Neural cell (in vitro differentiated cells): ENCODE measurements at regions not wholly inside any gene's neighbourhood (a gene's known extent, or its start where the extent isn't known, plus 50 kb on each side); places are given as distances from the start of the nearest gene placed in this dataset.

Experiments used
- H2AFZ ChIP-seq: fragments of 200-600, 300-800 bp; sonication (generic), shearing (Covaris generic); 2 replicates; pipeline ENCODE4 v1.6.0; 2014; ENCODE audit warnings: low read depth, mild to moderate bottlenecking, antibody characterized with exemption, low read length, moderate library complexity
- H3F3A ChIP-seq: fragments of 200-600 bp; shearing (Covaris generic); 2 replicates; pipeline ENCODE4 v1.6.1; 2016; ENCODE audit warnings: mild to moderate bottlenecking, moderate library complexity, mixed read lengths, antibody characterized with exemption, low read length; ENCODE audit not compliant: insufficient read depth, poor library complexity, severe bottlenecking
- H3K27ac ChIP-seq: fragments of 200-600, 300-800 bp; sonication (generic), shearing (Covaris generic); 2 replicates; pipeline ENCODE4 v1.5.1; 2014; ENCODE audit warnings: mild to moderate bottlenecking, low read length, moderate library complexity
- H3K27me3 ChIP-seq: fragments of 300-800, 200-600 bp; sonication (generic), shearing (Covaris generic); 2 replicates; pipeline ENCODE4 v1.6.0; 2014; ENCODE audit warnings: mild to moderate bottlenecking, low read depth, low read length, moderate library complexity; ENCODE audit not compliant: insufficient read depth
- H3K36me3 ChIP-seq: fragments of 300-800, 200-600 bp; sonication (generic), shearing (Covaris generic); 2 replicates; pipeline ENCODE4 v1.5.1; 2014; ENCODE audit warnings: mild to moderate bottlenecking, antibody characterized with exemption, low read length, moderate library complexity; ENCODE audit not compliant: insufficient read depth
- H3K4me2 ChIP-seq: fragments of 300-800, 200-600 bp; sonication (generic), shearing (Covaris generic); 2 replicates; pipeline ENCODE4 v1.6.0; 2014; ENCODE audit warnings: mild to moderate bottlenecking, low read length
- H3K4me3 ChIP-seq: fragments of 300-800, 200-600 bp; sonication (generic), shearing (Covaris generic); 2 replicates; pipeline ENCODE4 v1.5.1; 2014; ENCODE audit warnings: mild to moderate bottlenecking, low read length, moderate library complexity
- H3K79me2 ChIP-seq: fragments of 200-600 bp; shearing (Covaris generic); replicated peaks from 2 replicates; pipeline ENCODE4 v1.6.0; 2014; ENCODE audit warnings: mild to moderate bottlenecking, low read length, moderate library complexity; ENCODE audit not compliant: insufficient read depth
- H3K9ac ChIP-seq: fragments of 300-800, 200-600 bp; sonication (generic), shearing (Covaris generic); 2 replicates; pipeline ENCODE4 v1.6.1; 2016; ENCODE audit warnings: mild to moderate bottlenecking, low read length, mixed read lengths
- H3K9me2 ChIP-seq: fragments of 200-600 bp; shearing (Covaris generic); 2 replicates; pipeline ENCODE4 v1.6.1; 2016; ENCODE audit warnings: mild to moderate bottlenecking, low read length, mixed read lengths; ENCODE audit not compliant: insufficient read depth
- H3K9me3 ChIP-seq: fragments of 200-600, 300-800 bp; sonication (generic), shearing (Covaris generic); 2 replicates; pipeline ENCODE4 v1.6.1; 2016; ENCODE audit warnings: mild to moderate bottlenecking, mixed run types, low read length, moderate library complexity, mixed read lengths
- H4K20me1 ChIP-seq: fragments of 200-600 bp; shearing (Covaris generic); 2 replicates; pipeline ENCODE4 v1.6.1; 2016; ENCODE audit warnings: mild to moderate bottlenecking, mixed run types; ENCODE audit not compliant: insufficient read depth
- CTCF ChIP-seq: fragments of 450-650 bp; IDR thresholded peaks from 2 replicates; pipeline ENCODE4 v1.5.1; 2014; ENCODE audit warnings: antibody characterized with exemption, mild to moderate bottlenecking, moderate library complexity; ENCODE audit not compliant: poor library complexity, severe bottlenecking
- EP300 ChIP-seq: fragments of 450-650 bp; conservative IDR thresholded peaks from 2 replicates; pipeline ENCODE4 v1.6.1; 2014; ENCODE audit warnings: antibody characterized with exemption, mild to moderate bottlenecking, moderate library complexity; ENCODE audit not compliant: poor library complexity, severe bottlenecking
- EZH2 ChIP-seq: fragments of 200-600, 300-800 bp; shearing (Covaris generic), sonication (generic); IDR thresholded peaks from 2 replicates; pipeline ENCODE4 v1.6.1; 2014; ENCODE audit warnings: antibody characterized with exemption, low read length, borderline replicate concordance, mild to moderate bottlenecking; ENCODE audit not compliant: insufficient read depth, poor library complexity, severe bottlenecking
- MXI1 ChIP-seq: fragments of 450-650 bp; conservative IDR thresholded peaks from 2 replicates; pipeline ENCODE4 v1.6.1; 2014; ENCODE audit warnings: antibody characterized with exemption, mild to moderate bottlenecking; ENCODE audit not compliant: poor library complexity, severe bottlenecking
- POLR2AphosphoS5 ChIP-seq: IDR thresholded peaks from 2 replicates; pipeline ENCODE4 v1.6.1; 2012
- RAD21 ChIP-seq: fragments of 450-650 bp; conservative IDR thresholded peaks from 2 replicates; pipeline ENCODE4 v1.6.1; 2014; ENCODE audit warnings: antibody characterized with exemption, mild to moderate bottlenecking, moderate library complexity
- REST ChIP-seq: IDR thresholded peaks from 2 replicates; pipeline ENCODE4 v1.6.1; 2012; ENCODE audit warnings: borderline replicate concordance
- SMC3 ChIP-seq: fragments of 450-650 bp; conservative IDR thresholded peaks from 2 replicates; pipeline ENCODE4 v1.6.1; 2014; ENCODE audit warnings: antibody characterized with exemption, mild to moderate bottlenecking, moderate library complexity; ENCODE audit not compliant: poor library complexity
- TAF1 ChIP-seq: IDR thresholded peaks from 2 replicates; pipeline ENCODE4 v1.6.1; 2012; ENCODE audit warnings: low read depth

- Histone ChIP-seq H3K9me2 (no peaks in the 10 kb centered on the region), H3F3A (no peaks in the 10 kb centered on the region), H3K9me3 (no peaks in the 10 kb centered on the region), H3K9ac (no peak overlapping the region), H3K4me2 (no peak overlapping the region), H3K36me3 (no peaks in the 10 kb centered on the region), H3K4me3 (no peak overlapping the region), H3K79me2 (no peaks in the 10 kb centered on the region), H2AFZ (no peak overlapping the region), H3K27me3 (no peaks in the 10 kb centered on the region), H4K20me1 (no peaks in the 10 kb centered on the region), H3K27ac (no peak overlapping the region)
- TF ChIP-seq SMC3 (no peak), CTCF (no peak), REST (no peak), RAD21 (no peak), MXI1 (no peak), POLR2AphosphoS5 (no peak), TAF1 (no peak), EP300 (no peak), EZH2 (no peak)
These were observed 894.7 kb downstream of the ADGRL2 start for GRCh38 chr1:82695443-82695842.

- Histone ChIP-seq H3K36me3 (no peaks in the 10 kb centered on the region), H3K79me2 (no peaks in the 10 kb centered on the region), H3K9ac (no peak overlapping the region), H3K4me2 (no peak overlapping the region), H2AFZ (no peak overlapping the region), H3K27ac (no peak overlapping the region), H4K20me1 (no peaks in the 10 kb centered on the region), H3K4me3 (no peak overlapping the region), H3F3A (no peaks in the 10 kb centered on the region), H3K9me2 (no peaks in the 10 kb centered on the region), H3K27me3 (no peaks in the 10 kb centered on the region), H3K9me3 (no peaks in the 10 kb centered on the region)
- no peak for TF ChIP-seq EZH2
- no peak for TF ChIP-seq RAD21
- no peak for TF ChIP-seq POLR2AphosphoS5
- TF ChIP-seq MXI1: no peak
- TF ChIP-seq REST: no peak
These were observed 889.7 kb downstream of the ADGRL2 start for GRCh38 chr1:82690411-82690810.
